IMR-90 (cell line): ENCODE measurements at regions not wholly inside any gene's neighbourhood (a gene's known extent, or its start where the extent isn't known, plus 50 kb on each side); places are given as distances from the start of the nearest gene placed in this dataset.

ENCODE experiments used
- ATAC-seq: fragments of 200-7000 bp; cut with Tn5 transposase; 2 replicates; pipeline ENCODE4 v1.9.1; 2020; ENCODE audit warnings: low read depth, mild to moderate bottlenecking, moderate library complexity
- BruUV-seq: library from RNA; stranded (reverse); fragments of 400-500 nt; replicated peaks from 2 replicates; lab custom pipeline; 2021; lab: Mats Ljungman, UMichigan
- CTCF ChIA-PET: fragments of 300-600 bp; formaldehyde crosslinking; extraction: SDS; loops from one replicate; lab custom pipeline; 2021; ENCODE audit warnings: antibody characterized with exemption; lab: Yijun Ruan, JAX
- POLR2A ChIA-PET: fragments of 300-600 bp; sonication (Branson Sonifier 250); formaldehyde crosslinking; loops from one replicate; lab custom pipeline; 2022; ENCODE audit warnings: antibody characterized with exemption; ENCODE audit not compliant: unreplicated experiment; lab: Charles Lee
- DNase-seq: peaks from one replicate; pipeline ENCODE4 v3.0.0; 2013
- H2AFZ ChIP-seq: replicated peaks from 2 replicates; pipeline ENCODE3; 2013; ENCODE audit warnings: low read length, mild to moderate bottlenecking; ENCODE audit not compliant: poor library complexity
- H2AK5ac ChIP-seq: 2 replicates; pipeline ENCODE4 v1.6.1; 2013; ENCODE audit warnings: low read depth, low read length, inconsistent platforms
- H2AK9ac ChIP-seq: replicated peaks from 2 replicates; pipeline ENCODE3; 2013; ENCODE audit warnings: mild to moderate bottlenecking, low read depth, low read length, moderate library complexity; ENCODE audit not compliant: poor library complexity
- H2BK120ac ChIP-seq: 2 replicates; pipeline ENCODE4 v1.6.1; 2013; ENCODE audit warnings: low read depth, low read length, inconsistent platforms
- H2BK15ac ChIP-seq: 3 replicates; pipeline ENCODE4 v1.6.1; 2013; ENCODE audit warnings: low read depth, low read length, inconsistent platforms
- H2BK20ac ChIP-seq: 2 replicates; pipeline ENCODE4 v1.6.1; 2013; ENCODE audit warnings: low read depth, mild to moderate bottlenecking, inconsistent platforms, low read length, moderate library complexity
- H2BK5ac ChIP-seq: 2 replicates; pipeline ENCODE4 v1.6.1; 2013; ENCODE audit warnings: mild to moderate bottlenecking, low read depth, low read length, inconsistent platforms; ENCODE audit not compliant: poor library complexity, severe bottlenecking
- H3K14ac ChIP-seq: replicated peaks from 2 replicates; pipeline ENCODE4 v1.6.1; 2013; ENCODE audit warnings: low read depth, low read length, inconsistent platforms
- H3K18ac ChIP-seq: 2 replicates; pipeline ENCODE4 v1.6.1; 2013; ENCODE audit warnings: low read depth, low read length, control low read depth
- H3K23ac ChIP-seq: 2 replicates; pipeline ENCODE4 v1.6.1; 2013; ENCODE audit warnings: low read depth, low read length, inconsistent platforms
- H3K27ac ChIP-seq: 2 replicates; pipeline ENCODE4 v1.5.1; 2013; ENCODE audit warnings: mild to moderate bottlenecking, control low read depth, low read length; ENCODE audit not compliant: insufficient read depth
- H3K27me3 ChIP-seq: 2 replicates; pipeline ENCODE4 v1.6.1; 2013; ENCODE audit warnings: low read length; ENCODE audit not compliant: control insufficient read depth, insufficient read depth
- H3K36me3 ChIP-seq: 2 replicates; pipeline ENCODE4 v1.6.1; 2013; ENCODE audit warnings: low read length, mixed read lengths; ENCODE audit not compliant: control insufficient read depth, insufficient read depth
- H3K4ac ChIP-seq: 2 replicates; pipeline ENCODE4 v1.6.1; 2013; ENCODE audit warnings: low read depth, low read length, inconsistent platforms
- H3K4me1 ChIP-seq: 2 replicates; pipeline ENCODE4 v1.6.1; 2013; ENCODE audit warnings: low read length, mixed read lengths; ENCODE audit not compliant: control insufficient read depth, insufficient read depth
- H3K4me2 ChIP-seq: 2 replicates; pipeline ENCODE4 v1.6.1; 2013; ENCODE audit warnings: low read depth, mild to moderate bottlenecking, control low read depth, low read length, moderate library complexity
- H3K4me3 ChIP-seq: 2 replicates; pipeline ENCODE4 v1.5.1; 2013; ENCODE audit warnings: low read depth, mild to moderate bottlenecking, control low read depth, low read length, moderate library complexity; ENCODE audit not compliant: insufficient read depth
- H3K56ac ChIP-seq: 2 replicates; pipeline ENCODE4 v1.6.1; 2013; ENCODE audit warnings: low read length, inconsistent platforms; ENCODE audit not compliant: insufficient read depth; ENCODE audit errors: extremely low read depth
- H3K79me1 ChIP-seq, 2 experiments: 2 replicates each; pipeline ENCODE4 v1.6.1; 2013; ENCODE audit warnings: low read length in 2 of 2, inconsistent platforms in 1 of 2, low read depth in 1 of 2
- H3K9ac ChIP-seq: 2 replicates; pipeline ENCODE4 v1.6.1; 2013; ENCODE audit warnings: low read depth, low read length, control low read depth
- H3K9me1 ChIP-seq: 2 replicates; pipeline ENCODE4 v1.6.1; 2013; ENCODE audit warnings: low read length, inconsistent platforms; ENCODE audit not compliant: insufficient read depth
- H3K9me3 ChIP-seq: 2 replicates; pipeline ENCODE4 v1.6.1; 2013; ENCODE audit warnings: low read length; ENCODE audit not compliant: control insufficient read depth, insufficient read depth
- H4K20me1 ChIP-seq: 2 replicates; pipeline ENCODE4 v1.6.1; 2013; ENCODE audit warnings: low read length, inconsistent platforms; ENCODE audit not compliant: insufficient read depth
- H4K5ac ChIP-seq: 2 replicates; pipeline ENCODE4 v1.6.1; 2013; ENCODE audit warnings: mild to moderate bottlenecking, low read depth, low read length, control low read depth
- H4K8ac ChIP-seq, 2 experiments: 2 replicates each; pipeline ENCODE4 v1.6.1; 2013; ENCODE audit warnings: low read depth in 2 of 2, low read length in 2 of 2, control low read depth in 1 of 2, inconsistent platforms in 1 of 2
- H4K91ac ChIP-seq: 2 replicates; pipeline ENCODE4 v1.6.1; 2013; ENCODE audit warnings: low read depth, low read length, inconsistent platforms; ENCODE audit not compliant: insufficient read depth
- CHD1 ChIP-seq: IDR thresholded peaks from 2 replicates; pipeline ENCODE4 v1.6.1; 2012; ENCODE audit warnings: low read depth, low read length, improper control_type of control experiment
- MAZ ChIP-seq: IDR thresholded peaks from 2 replicates; pipeline ENCODE4 v1.6.1; 2012; ENCODE audit warnings: low read depth, mild to moderate bottlenecking, low read length, improper control_type of control experiment, moderate library complexity, borderline replicate concordance
- POLR2A ChIP-seq: IDR thresholded peaks from 2 replicates; pipeline ENCODE4 v1.6.1; 2012; ENCODE audit warnings: mild to moderate bottlenecking, low read depth, low read length
- SMC3 ChIP-seq: fragments of 150-350 bp; IDR thresholded peaks from 2 replicates; pipeline ENCODE4 v1.6.1; 2016; ENCODE audit warnings: low read depth, mild to moderate bottlenecking, antibody characterized with exemption, low read length, moderate library complexity
- WGBS, 2 experiments: methylation state at CpG; one replicate each; pipeline versions ENCODE4 v1.1.5 to v1.1.7; 2013; ENCODE audit warnings: missing lambda C conversion rate in 2 of 2; ENCODE audit not compliant: insufficient read length in 1 of 2; ENCODE audit errors: extremely low coverage in 2 of 2; 5-methylcytosine and 5-hydroxymethylcytosine counted together
- dilution Hi-C: fragments of 300-500 bp; cut with HindIII; formaldehyde crosslinking; loops from one replicate; pipeline ENCODE4 v1.14.3; 2018; ENCODE audit warnings: low sequenced_read_pairs; ENCODE audit not compliant: unreplicated experiment
- in situ Hi-C: fragments of 300-500 bp; cut with MboI; formaldehyde crosslinking; loops from 3 replicates; pipeline ENCODE4 v1.14.3; 2019; ENCODE audit warnings: low sequenced_read_pairs, inconsistent platforms, mixed read lengths
- intact Hi-C: fragments of 100-400 bp; cut with micrococcal nuclease; formaldehyde crosslinking; loops from 2 replicates; pipeline ENCODE4 v1.10.0; 2022

GRCh38 chrY:12408236-12408635 lies 292.8 kb upstream of the USP9Y start:
- in situ Hi-C loops (no loop called here), intact Hi-C loops (no loop called here), dilution Hi-C loops (no loop called here)
- Histone ChIP-seq H2BK15ac (no peak overlapping the region), H4K5ac (no peak overlapping the region), H2AFZ (no peak overlapping the region), H3K4me1 (no peaks in the 10 kb centered on the region), H3K56ac (no peak overlapping the region), H3K4me2 (no peak overlapping the region), H3K79me1 (no peaks in the 10 kb centered on the region), H3K9me3 (no peaks in the 10 kb centered on the region), H3K4ac (no peak overlapping the region), H2AK9ac (no peak overlapping the region), H2AK5ac (no peak overlapping the region), H3K4me3 (no peak overlapping the region), H3K27ac (no peak overlapping the region), H4K20me1 (no peaks in the 10 kb centered on the region), H2BK5ac (no peak overlapping the region), H2BK120ac (no peak overlapping the region), H3K36me3 (no peaks in the 10 kb centered on the region), H3K23ac (no peak overlapping the region), H4K91ac (no peak overlapping the region), H4K8ac (no peak overlapping the region), H3K27me3 (no peaks in the 10 kb centered on the region), H3K18ac (no peak overlapping the region), H2BK20ac (no peak overlapping the region), H3K14ac (no peak overlapping the region), H3K9me1 (no peaks in the 10 kb centered on the region), H3K9ac (no peak overlapping the region)
- no peak for ATAC-seq
- no TSS peak for BruUV-seq
- no CpG with 5 or more reads among the region's 3 CpGs for WGBS, 2 experiments
- ChIA-PET CTCF (no interaction called here), POLR2A (no interaction called here)
- no peak for DNase-seq
- TF ChIP-seq SMC3 = no peak
- no peak for TF ChIP-seq POLR2A
- no peak for TF ChIP-seq CHD1
- no peak for TF ChIP-seq MAZ
